ENCODE measurements at regions not wholly inside any gene's neighbourhood (a gene's known extent, or its start where the extent isn't known, plus 50 kb on each side); places are given as distances from the start of the nearest gene placed in this dataset.

- H3K4me1 Mint-ChIP-seq (ENCODE audit: low read depth): no peaks in the 10 kb centered on the region
- DNase-seq (ENCODE audit: low spot score): no peak
- no peaks in the 10 kb centered on the region for H3K27me3 Mint-ChIP-seq (ENCODE audit: insufficient read depth)
- no peak overlapping the region for H3K4me3 Mint-ChIP-seq
- no peak overlapping the region for H3K27ac Mint-ChIP-seq
- H3K9me3 Mint-ChIP-seq: peaks cover 15% of the 10 kb centered on the region
- intact Hi-C loops (cut with micrococcal nuclease): no loop called here
- no peaks in the 10 kb centered on the region for H3K36me3 Mint-ChIP-seq (ENCODE audit: low read depth)
These were observed 607.3 kb downstream of the NCAM2 start for GRCh38 chr21:21605521-21605920.

DNA sequence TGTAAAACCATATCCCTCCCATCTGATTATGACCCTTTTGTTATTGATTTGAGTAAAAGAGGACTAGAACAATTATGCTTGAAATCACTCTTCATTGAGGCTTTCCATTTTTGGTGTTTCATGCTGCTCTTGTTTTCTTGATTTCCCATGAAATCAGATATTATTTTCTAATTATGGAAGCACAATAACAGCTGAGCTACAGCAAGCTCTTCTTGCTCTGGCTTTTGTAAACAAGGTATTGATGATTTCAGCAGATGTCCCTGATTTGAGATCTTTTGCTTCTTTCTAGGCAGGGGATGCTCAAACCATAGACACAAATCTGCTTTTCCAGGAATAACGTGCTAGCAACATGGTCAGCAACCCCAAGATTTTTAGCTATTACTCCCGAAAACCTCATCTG is 607.8 kb downstream of the NCAM2 start:
- no peaks in the 10 kb centered on the region for H3K27me3 Mint-ChIP-seq (ENCODE audit: insufficient read depth)
- H3K27ac Mint-ChIP-seq: no peak overlapping the region
- no peak for DNase-seq (ENCODE audit: low spot score)
- H3K4me1 Mint-ChIP-seq (ENCODE audit: low read depth): no peaks in the 10 kb centered on the region
- H3K4me3 Mint-ChIP-seq: no peak overlapping the region
- no peaks in the 10 kb centered on the region for H3K36me3 Mint-ChIP-seq (ENCODE audit: low read depth)
- intact Hi-C loops (cut with micrococcal nuclease): no loop called here
- H3K9me3 Mint-ChIP-seq: peaks cover 15% of the 10 kb centered on the region

GRCh38 chr21:21612466-21612865 is 614.3 kb downstream of the NCAM2 start:
- Mint-ChIP-seq H3K4me3 (no peak overlapping the region), H3K27me3 (ENCODE audit: insufficient read depth) (no peaks in the 10 kb centered on the region), H3K36me3 (ENCODE audit: low read depth) (no peaks in the 10 kb centered on the region), H3K27ac (no peak overlapping the region), H3K9me3 (peaks cover 7% of the 10 kb centered on the region), H3K4me1 (ENCODE audit: low read depth) (no peaks in the 10 kb centered on the region)
- intact Hi-C loops (cut with micrococcal nuclease): no loop called here
- DNase-seq (ENCODE audit: low spot score): no peak

DNA sequence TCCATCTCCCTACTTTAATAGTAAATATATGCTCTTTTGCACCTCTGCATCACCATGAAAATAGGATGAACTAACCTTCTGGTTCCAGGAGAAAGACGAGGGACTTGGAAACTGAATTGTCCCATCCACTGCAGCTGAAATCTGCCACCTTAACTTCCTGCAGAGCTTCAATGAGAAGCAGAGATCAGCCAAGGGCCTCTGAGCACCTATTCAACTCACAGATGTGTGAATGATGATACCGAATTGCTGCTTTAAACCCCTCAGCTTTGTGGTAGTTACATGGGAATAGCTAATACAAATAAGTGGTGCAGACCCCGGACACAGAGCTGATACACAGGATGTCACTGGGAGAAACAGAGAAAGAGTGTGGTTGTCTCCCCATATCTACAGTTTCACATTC is 616.8 kb downstream of the NCAM2 start:
- Mint-ChIP-seq H3K27me3 (ENCODE audit: insufficient read depth) (no peaks in the 10 kb centered on the region), H3K4me3 (no peak overlapping the region), H3K4me1 (ENCODE audit: low read depth) (no peaks in the 10 kb centered on the region), H3K9me3 (peaks cover 10% of the 10 kb centered on the region), H3K36me3 (ENCODE audit: low read depth) (no peaks in the 10 kb centered on the region), H3K27ac (no peak overlapping the region)
- intact Hi-C loops (cut with micrococcal nuclease): no loop called here
- no peak for DNase-seq (ENCODE audit: low spot score)

DNA sequence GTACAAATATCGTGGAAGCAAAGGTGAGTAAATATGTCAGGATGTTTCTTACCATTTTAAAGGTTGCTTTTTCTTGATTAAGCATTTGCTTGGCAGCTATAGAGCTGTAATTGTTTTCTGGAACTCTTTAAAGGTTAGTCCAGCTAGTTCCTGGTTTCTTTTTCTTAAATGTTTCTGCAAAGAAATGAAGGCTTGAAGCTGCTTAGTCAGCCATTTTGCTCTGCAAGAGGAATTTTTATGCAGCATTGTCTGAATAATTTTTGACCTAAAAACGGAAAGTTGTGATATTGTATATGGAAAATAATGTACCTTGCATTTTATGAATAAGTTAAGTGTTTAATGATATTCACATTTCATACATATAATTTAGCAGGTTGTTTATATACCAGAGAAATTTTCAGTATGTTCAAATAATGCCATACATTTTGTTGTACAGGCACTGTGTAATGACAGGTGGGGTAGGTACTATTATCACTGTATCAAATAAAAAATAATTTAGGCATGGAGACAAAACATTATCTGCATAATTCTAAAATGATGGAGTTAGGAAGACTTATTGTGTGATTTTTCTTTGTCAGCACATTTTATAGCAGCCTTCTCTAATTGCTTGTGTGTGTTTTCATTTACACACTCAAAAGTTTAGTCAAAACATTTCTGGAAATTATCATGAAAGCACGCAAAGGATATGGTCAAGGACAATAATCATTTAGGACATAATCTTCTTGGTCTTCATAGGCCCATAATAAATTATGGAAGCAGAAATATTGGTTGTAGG is 624.4 kb downstream of the NCAM2 start:
- H3K9me3 Mint-ChIP-seq: peaks cover 22% of the 10 kb centered on the region
- H3K27ac Mint-ChIP-seq: no peak overlapping the region
- no peaks in the 10 kb centered on the region for H3K27me3 Mint-ChIP-seq (ENCODE audit: insufficient read depth)
- H3K36me3 Mint-ChIP-seq (ENCODE audit: low read depth): no peaks in the 10 kb centered on the region
- intact Hi-C loops (cut with micrococcal nuclease): no loop called here
- no peaks in the 10 kb centered on the region for H3K4me1 Mint-ChIP-seq (ENCODE audit: low read depth)
- H3K4me3 Mint-ChIP-seq: no peak overlapping the region
- no peak for DNase-seq (ENCODE audit: low spot score)

- Mint-ChIP-seq H3K27ac (no peak overlapping the region), H3K27me3 (ENCODE audit: insufficient read depth) (no peaks in the 10 kb centered on the region), H3K4me3 (no peak overlapping the region), H3K36me3 (ENCODE audit: low read depth) (no peaks in the 10 kb centered on the region), H3K9me3 (peaks cover 19% of the 10 kb centered on the region), H3K4me1 (ENCODE audit: low read depth) (no peaks in the 10 kb centered on the region)
- intact Hi-C loops (cut with micrococcal nuclease): no loop called here
- no peak for DNase-seq (ENCODE audit: low spot score)
These were observed 626.5 kb downstream of the NCAM2 start for GRCh38 chr21:21624674-21625073.

DNA sequence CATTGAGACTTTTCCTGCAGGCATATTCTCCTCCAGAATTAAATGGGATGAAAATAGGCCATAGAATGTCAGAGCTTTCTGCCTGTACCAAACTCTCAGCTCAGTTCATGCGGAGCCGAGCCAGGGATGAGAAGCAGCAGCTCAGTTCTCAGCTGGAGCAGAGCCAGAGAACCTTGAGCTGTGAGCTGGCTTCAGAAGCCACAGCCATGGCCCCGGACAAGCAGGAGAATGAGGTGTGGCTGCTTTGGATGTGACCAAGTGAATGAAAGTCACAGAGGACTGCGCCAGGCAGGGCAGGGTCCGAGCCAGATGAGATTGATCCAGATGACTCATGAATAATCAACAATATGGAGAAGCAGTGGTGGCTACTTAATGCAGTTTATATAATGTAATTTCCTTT is 633.8 kb downstream of the NCAM2 start:
- no peak for DNase-seq (ENCODE audit: low spot score)
- H3K4me1 Mint-ChIP-seq (ENCODE audit: low read depth): no peaks in the 10 kb centered on the region
- H3K36me3 Mint-ChIP-seq (ENCODE audit: low read depth): no peaks in the 10 kb centered on the region
- no peaks in the 10 kb centered on the region for H3K27me3 Mint-ChIP-seq (ENCODE audit: insufficient read depth)
- no peak overlapping the region for H3K27ac Mint-ChIP-seq
- H3K4me3 Mint-ChIP-seq: no peak overlapping the region
- peaks cover 10% of the 10 kb centered on the region for H3K9me3 Mint-ChIP-seq
- intact Hi-C loops (cut with micrococcal nuclease): no loop called here

DNA sequence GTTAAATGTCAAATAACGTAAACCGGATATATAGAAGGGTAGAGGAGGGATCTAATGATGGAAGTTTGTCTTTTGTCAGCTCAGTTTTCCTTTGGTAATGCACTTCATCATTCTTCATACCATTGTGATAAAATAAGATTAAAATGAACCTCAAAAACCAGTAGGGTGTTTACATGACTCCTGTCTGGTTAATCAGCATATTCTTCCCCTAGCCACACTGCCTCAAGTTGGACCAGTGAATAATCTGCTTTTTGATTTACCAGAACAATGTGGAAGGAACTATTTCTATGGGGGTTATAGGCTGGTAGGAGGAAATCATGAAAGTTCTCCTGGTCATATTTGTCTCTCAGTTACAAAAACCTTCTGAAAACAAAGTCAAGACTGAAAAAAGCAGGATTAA is 634.7 kb downstream of the NCAM2 start:
- H3K36me3 Mint-ChIP-seq (ENCODE audit: low read depth): no peaks in the 10 kb centered on the region
- intact Hi-C loops (cut with micrococcal nuclease): no loop called here
- H3K4me1 Mint-ChIP-seq (ENCODE audit: low read depth): no peaks in the 10 kb centered on the region
- H3K9me3 Mint-ChIP-seq: peaks cover 14% of the 10 kb centered on the region
- DNase-seq (ENCODE audit: low spot score): no peak
- no peak overlapping the region for H3K4me3 Mint-ChIP-seq
- H3K27ac Mint-ChIP-seq: no peak overlapping the region
- no peaks in the 10 kb centered on the region for H3K27me3 Mint-ChIP-seq (ENCODE audit: insufficient read depth)

- intact Hi-C loops (cut with micrococcal nuclease): no loop called here
- Mint-ChIP-seq H3K36me3 (ENCODE audit: low read depth) (no peaks in the 10 kb centered on the region), H3K27me3 (ENCODE audit: insufficient read depth) (no peaks in the 10 kb centered on the region), H3K4me3 (no peak overlapping the region), H3K27ac (no peak overlapping the region), H3K9me3 (peaks cover 8% of the 10 kb centered on the region), H3K4me1 (ENCODE audit: low read depth) (no peaks in the 10 kb centered on the region)
- no peak for DNase-seq (ENCODE audit: low spot score)
These were observed 663.5 kb downstream of the NCAM2 start for GRCh38 chr21:21661741-21662140.

GRCh38 chr21:21662776-21663175 is 664.6 kb downstream of the NCAM2 start:
- Mint-ChIP-seq H3K27me3 (ENCODE audit: insufficient read depth) (no peaks in the 10 kb centered on the region), H3K4me1 (ENCODE audit: low read depth) (no peaks in the 10 kb centered on the region), H3K27ac (no peak overlapping the region), H3K4me3 (no peak overlapping the region), H3K36me3 (ENCODE audit: low read depth) (no peaks in the 10 kb centered on the region), H3K9me3 (peaks cover 8% of the 10 kb centered on the region)
- intact Hi-C loops (cut with micrococcal nuclease): no loop called here
- no peak for DNase-seq (ENCODE audit: low spot score)

DNA sequence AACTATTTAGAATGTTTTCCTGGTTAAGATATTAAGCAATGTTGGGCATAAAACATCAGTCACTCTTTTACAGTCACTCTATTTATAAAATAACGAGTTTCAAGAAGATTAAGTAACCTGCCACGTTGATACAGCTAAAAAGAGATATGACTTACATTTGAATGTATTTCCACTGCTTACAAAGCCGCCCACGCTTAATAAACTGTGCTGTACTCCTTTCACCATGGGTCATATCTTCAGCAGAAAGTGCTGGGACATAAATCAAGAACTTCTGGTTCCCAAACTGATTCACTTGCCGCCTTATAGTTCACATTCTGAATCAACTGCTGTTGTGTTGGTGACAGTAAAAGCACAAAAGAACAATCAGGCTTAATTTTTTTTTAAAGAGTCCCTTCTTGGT is 666.7 kb downstream of the NCAM2 start:
- Mint-ChIP-seq H3K4me3 (no peak overlapping the region), H3K27me3 (ENCODE audit: insufficient read depth) (no peaks in the 10 kb centered on the region), H3K36me3 (ENCODE audit: low read depth) (no peaks in the 10 kb centered on the region), H3K9me3 (peaks cover 8% of the 10 kb centered on the region), H3K27ac (no peak overlapping the region), H3K4me1 (ENCODE audit: low read depth) (no peaks in the 10 kb centered on the region)
- DNase-seq (ENCODE audit: low spot score): no peak
- intact Hi-C loops (cut with micrococcal nuclease): no loop called here

DNA sequence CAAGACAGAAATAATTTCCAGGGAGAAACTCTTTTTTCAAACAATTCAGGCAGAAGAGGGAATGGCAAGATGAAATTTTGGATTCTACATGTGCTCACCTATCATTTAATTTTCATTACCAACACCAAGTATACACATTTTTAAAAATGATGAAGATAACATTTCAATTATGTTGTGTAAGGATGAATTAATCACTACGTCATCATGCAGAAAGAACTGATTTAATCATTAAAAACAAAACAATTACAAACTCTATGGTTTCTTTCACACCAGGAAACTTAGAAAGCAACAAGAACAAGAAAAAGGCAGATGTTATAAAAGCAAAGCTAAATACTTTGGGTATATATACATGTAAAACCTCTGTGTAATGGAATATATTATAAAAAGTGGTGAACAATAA is 668.5 kb downstream of the NCAM2 start:
- H3K36me3 Mint-ChIP-seq (ENCODE audit: low read depth): no peaks in the 10 kb centered on the region
- intact Hi-C loops (cut with micrococcal nuclease): no loop called here
- peaks cover 12% of the 10 kb centered on the region for H3K9me3 Mint-ChIP-seq
- H3K27me3 Mint-ChIP-seq (ENCODE audit: insufficient read depth): no peaks in the 10 kb centered on the region
- no peak overlapping the region for H3K4me3 Mint-ChIP-seq
- DNase-seq (ENCODE audit: low spot score): no peak
- no peaks in the 10 kb centered on the region for H3K4me1 Mint-ChIP-seq (ENCODE audit: low read depth)
- no peak overlapping the region for H3K27ac Mint-ChIP-seq

DNA sequence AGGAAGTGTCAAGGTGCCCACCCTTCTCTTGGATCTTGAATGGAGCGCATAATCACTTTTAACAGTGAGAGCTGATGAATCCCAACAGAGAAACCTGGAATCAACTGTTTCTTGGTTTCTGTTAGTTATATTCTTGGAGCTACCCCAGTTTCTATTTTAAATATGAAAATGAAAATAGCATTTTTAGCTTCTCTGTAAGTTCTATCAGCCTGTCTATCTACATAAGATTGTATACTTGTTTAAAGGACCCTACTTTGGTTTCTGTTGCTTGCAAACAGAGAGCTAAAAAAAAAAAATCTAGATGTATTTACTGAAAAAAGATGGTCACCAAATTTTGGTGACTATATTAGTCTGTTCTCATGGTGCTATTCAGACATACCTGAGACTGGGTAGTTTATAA is 670.0 kb downstream of the NCAM2 start:
- no peaks in the 10 kb centered on the region for H3K27me3 Mint-ChIP-seq (ENCODE audit: insufficient read depth)
- H3K9me3 Mint-ChIP-seq: peaks cover 4% of the 10 kb centered on the region
- no peaks in the 10 kb centered on the region for H3K36me3 Mint-ChIP-seq (ENCODE audit: low read depth)
- intact Hi-C loops (cut with micrococcal nuclease): no loop called here
- H3K27ac Mint-ChIP-seq: no peak overlapping the region
- no peak for DNase-seq (ENCODE audit: low spot score)
- H3K4me1 Mint-ChIP-seq (ENCODE audit: low read depth): no peaks in the 10 kb centered on the region
- no peak overlapping the region for H3K4me3 Mint-ChIP-seq

- Mint-ChIP-seq H3K27me3 (ENCODE audit: insufficient read depth) (no peaks in the 10 kb centered on the region), H3K4me1 (ENCODE audit: low read depth) (no peaks in the 10 kb centered on the region), H3K27ac (no peak overlapping the region), H3K9me3 (peaks cover 20% of the 10 kb centered on the region), H3K4me3 (no peak overlapping the region), H3K36me3 (ENCODE audit: low read depth) (no peaks in the 10 kb centered on the region)
- intact Hi-C loops (cut with micrococcal nuclease): no loop called here
- DNase-seq (ENCODE audit: low spot score): no peak
These were observed 675.8 kb downstream of the NCAM2 start for GRCh38 chr21:21673959-21674358.

Measured in activated T-helper 1 cell treated with anti-CD3 and anti-CD28 coated beads, Interleukin-12 subunit alpha, Interleukin-12 subunit beta, Interleukin-2, Interleukin-4 antibody, amounts not matched to agents 30 ng/mL and 10 ng/mL and 1 ng/mL, durations not matched to agents 14 hours and 24 hours and 36 hours (primary cell).